ENCODE measurements at regions not wholly inside any gene's neighbourhood (a gene's known extent, or its start where the extent isn't known, plus 50 kb on each side); places are given as distances from the start of the nearest gene placed in this dataset.

DNA sequence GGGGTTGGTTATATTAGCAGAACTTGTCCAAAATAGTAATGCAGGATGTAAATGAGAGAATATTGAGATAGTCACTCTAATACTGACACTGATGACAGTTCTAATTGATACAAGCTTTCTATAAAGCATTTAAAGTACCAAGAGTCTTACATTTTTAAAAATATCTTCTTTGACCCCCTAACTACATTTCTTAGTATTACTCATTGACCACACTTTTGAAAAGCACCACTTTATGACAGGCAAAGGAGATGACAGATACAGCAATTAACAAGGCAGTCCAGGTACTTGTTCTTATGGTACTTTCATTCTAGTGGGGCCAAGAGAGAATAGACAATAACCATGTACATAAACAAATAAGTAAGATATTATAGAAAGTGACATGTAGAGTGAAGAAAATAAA lies 139.4 kb upstream of the EYA4 start:
- TF ChIP-seq, protein P1, sequence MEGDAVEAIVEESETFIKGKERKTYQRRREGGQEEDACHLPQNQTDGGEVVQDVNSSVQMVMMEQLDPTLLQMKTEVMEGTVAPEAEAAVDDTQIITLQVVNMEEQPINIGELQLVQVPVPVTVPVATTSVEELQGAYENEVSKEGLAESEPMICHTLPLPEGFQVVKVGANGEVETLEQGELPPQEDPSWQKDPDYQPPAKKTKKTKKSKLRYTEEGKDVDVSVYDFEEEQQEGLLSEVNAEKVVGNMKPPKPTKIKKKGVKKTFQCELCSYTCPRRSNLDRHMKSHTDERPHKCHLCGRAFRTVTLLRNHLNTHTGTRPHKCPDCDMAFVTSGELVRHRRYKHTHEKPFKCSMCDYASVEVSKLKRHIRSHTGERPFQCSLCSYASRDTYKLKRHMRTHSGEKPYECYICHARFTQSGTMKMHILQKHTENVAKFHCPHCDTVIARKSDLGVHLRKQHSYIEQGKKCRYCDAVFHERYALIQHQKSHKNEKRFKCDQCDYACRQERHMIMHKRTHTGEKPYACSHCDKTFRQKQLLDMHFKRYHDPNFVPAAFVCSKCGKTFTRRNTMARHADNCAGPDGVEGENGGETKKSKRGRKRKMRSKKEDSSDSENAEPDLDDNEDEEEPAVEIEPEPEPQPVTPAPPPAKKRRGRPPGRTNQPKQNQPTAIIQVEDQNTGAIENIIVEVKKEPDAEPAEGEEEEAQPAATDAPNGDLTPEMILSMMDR (IDR thresholded peaks at IDR 0.05; ENCODE audit: poor library complexity), result no peak
- TF ChIP-seq EZH2 (IDR thresholded peaks at IDR 0.05; ENCODE audit: borderline replicate concordance) (no peak), EZH2phosphoT487 (IDR thresholded peaks at IDR 0.05; ENCODE audit: low read depth, severe bottlenecking, unreplicated experiment) (no peak)
